H1 (cell line): ENCODE measurements at regions not wholly inside any gene's neighbourhood (a gene's known extent, or its start where the extent isn't known, plus 50 kb on each side); places are given as distances from the start of the nearest gene placed in this dataset.

Experiments
- TF ChIP-seq, protein P1 (sequence below): fragments of 300-600 bp; sonication (generic); IDR thresholded peaks from 2 replicates; pipeline ENCODE4 v1.7.1; 2012; ENCODE audit warnings: low read length, moderate library complexity, mild to moderate bottlenecking, inconsistent platforms; ENCODE audit not compliant: insufficient replicate concordance

DNA sequence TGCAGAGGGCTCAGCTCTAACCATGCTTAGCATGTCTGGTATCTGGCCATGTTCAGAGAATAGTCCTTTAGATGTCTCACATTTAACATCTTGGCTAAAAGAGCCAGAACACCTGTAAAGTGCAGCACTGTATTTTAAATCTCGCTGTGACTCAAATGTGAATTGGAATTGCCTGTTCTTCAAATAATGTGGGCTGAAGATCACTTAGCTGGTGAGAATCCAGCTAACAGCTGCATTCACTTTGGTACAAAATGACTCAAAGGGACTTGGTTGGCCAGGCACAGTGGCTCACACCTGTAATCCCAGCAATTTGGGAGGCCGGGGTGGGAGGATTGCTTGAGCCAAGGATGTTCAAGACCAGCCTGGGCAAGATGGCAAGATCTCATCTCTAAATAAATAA, 63.5 kb upstream of the PLAC8 start (continued):
- TF ChIP-seq, protein P1, sequence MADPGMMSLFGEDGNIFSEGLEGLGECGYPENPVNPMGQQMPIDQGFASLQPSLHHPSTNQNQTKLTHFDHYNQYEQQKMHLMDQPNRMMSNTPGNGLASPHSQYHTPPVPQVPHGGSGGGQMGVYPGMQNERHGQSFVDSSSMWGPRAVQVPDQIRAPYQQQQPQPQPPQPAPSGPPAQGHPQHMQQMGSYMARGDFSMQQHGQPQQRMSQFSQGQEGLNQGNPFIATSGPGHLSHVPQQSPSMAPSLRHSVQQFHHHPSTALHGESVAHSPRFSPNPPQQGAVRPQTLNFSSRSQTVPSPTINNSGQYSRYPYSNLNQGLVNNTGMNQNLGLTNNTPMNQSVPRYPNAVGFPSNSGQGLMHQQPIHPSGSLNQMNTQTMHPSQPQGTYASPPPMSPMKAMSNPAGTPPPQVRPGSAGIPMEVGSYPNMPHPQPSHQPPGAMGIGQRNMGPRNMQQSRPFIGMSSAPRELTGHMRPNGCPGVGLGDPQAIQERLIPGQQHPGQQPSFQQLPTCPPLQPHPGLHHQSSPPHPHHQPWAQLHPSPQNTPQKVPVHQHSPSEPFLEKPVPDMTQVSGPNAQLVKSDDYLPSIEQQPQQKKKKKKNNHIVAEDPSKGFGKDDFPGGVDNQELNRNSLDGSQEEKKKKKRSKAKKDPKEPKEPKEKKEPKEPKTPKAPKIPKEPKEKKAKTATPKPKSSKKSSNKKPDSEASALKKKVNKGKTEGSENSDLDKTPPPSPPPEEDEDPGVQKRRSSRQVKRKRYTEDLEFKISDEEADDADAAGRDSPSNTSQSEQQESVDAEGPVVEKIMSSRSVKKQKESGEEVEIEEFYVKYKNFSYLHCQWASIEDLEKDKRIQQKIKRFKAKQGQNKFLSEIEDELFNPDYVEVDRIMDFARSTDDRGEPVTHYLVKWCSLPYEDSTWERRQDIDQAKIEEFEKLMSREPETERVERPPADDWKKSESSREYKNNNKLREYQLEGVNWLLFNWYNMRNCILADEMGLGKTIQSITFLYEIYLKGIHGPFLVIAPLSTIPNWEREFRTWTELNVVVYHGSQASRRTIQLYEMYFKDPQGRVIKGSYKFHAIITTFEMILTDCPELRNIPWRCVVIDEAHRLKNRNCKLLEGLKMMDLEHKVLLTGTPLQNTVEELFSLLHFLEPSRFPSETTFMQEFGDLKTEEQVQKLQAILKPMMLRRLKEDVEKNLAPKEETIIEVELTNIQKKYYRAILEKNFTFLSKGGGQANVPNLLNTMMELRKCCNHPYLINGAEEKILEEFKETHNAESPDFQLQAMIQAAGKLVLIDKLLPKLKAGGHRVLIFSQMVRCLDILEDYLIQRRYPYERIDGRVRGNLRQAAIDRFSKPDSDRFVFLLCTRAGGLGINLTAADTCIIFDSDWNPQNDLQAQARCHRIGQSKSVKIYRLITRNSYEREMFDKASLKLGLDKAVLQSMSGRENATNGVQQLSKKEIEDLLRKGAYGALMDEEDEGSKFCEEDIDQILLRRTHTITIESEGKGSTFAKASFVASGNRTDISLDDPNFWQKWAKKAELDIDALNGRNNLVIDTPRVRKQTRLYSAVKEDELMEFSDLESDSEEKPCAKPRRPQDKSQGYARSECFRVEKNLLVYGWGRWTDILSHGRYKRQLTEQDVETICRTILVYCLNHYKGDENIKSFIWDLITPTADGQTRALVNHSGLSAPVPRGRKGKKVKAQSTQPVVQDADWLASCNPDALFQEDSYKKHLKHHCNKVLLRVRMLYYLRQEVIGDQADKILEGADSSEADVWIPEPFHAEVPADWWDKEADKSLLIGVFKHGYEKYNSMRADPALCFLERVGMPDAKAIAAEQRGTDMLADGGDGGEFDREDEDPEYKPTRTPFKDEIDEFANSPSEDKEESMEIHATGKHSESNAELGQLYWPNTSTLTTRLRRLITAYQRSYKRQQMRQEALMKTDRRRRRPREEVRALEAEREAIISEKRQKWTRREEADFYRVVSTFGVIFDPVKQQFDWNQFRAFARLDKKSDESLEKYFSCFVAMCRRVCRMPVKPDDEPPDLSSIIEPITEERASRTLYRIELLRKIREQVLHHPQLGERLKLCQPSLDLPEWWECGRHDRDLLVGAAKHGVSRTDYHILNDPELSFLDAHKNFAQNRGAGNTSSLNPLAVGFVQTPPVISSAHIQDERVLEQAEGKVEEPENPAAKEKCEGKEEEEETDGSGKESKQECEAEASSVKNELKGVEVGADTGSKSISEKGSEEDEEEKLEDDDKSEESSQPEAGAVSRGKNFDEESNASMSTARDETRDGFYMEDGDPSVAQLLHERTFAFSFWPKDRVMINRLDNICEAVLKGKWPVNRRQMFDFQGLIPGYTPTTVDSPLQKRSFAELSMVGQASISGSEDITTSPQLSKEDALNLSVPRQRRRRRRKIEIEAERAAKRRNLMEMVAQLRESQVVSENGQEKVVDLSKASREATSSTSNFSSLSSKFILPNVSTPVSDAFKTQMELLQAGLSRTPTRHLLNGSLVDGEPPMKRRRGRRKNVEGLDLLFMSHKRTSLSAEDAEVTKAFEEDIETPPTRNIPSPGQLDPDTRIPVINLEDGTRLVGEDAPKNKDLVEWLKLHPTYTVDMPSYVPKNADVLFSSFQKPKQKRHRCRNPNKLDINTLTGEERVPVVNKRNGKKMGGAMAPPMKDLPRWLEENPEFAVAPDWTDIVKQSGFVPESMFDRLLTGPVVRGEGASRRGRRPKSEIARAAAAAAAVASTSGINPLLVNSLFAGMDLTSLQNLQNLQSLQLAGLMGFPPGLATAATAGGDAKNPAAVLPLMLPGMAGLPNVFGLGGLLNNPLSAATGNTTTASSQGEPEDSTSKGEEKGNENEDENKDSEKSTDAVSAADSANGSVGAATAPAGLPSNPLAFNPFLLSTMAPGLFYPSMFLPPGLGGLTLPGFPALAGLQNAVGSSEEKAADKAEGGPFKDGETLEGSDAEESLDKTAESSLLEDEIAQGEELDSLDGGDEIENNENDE: no peak
